Osteocyte (in vitro differentiated cells): ENCODE measurements at regions not wholly inside any gene's neighbourhood (a gene's known extent, or its start where the extent isn't known, plus 50 kb on each side); places are given as distances from the start of the nearest gene placed in this dataset.
"Not testable (repeated sequence)": the region's sequence is repeated elsewhere in the genome, so short reads cannot be mapped to it uniquely, and the experiment has no call there.

Experiments
- DNase-seq: peaks from one replicate; pipeline ENCODE4 v3.0.0; 2021; ENCODE audit warnings: mixed read lengths; ENCODE audit not compliant: unreplicated experiment; ENCODE audit errors: extremely low spot score
- H3K27ac Mint-ChIP-seq: one replicate; pipeline ENCODE4 v1.8.0; 2021; ENCODE audit warnings: mild to moderate bottlenecking, mixed read lengths; ENCODE audit not compliant: unreplicated experiment
- H3K27me3 Mint-ChIP-seq: one replicate; pipeline ENCODE4 v1.8.0; 2021; ENCODE audit warnings: mixed read lengths; ENCODE audit not compliant: unreplicated experiment
- H3K36me3 Mint-ChIP-seq: one replicate; pipeline ENCODE4 v1.8.0; 2021; ENCODE audit warnings: mixed read lengths; ENCODE audit not compliant: unreplicated experiment
- H3K4me1 Mint-ChIP-seq: one replicate; pipeline ENCODE4 v1.8.0; 2021; ENCODE audit warnings: mixed read lengths; ENCODE audit not compliant: unreplicated experiment
- H3K4me3 Mint-ChIP-seq: one replicate; pipeline ENCODE4 v1.8.0; 2021; ENCODE audit warnings: mild to moderate bottlenecking, moderate library complexity, mixed read lengths; ENCODE audit not compliant: unreplicated experiment
- H3K9me3 Mint-ChIP-seq: one replicate; pipeline ENCODE4 v1.8.0; 2021; ENCODE audit warnings: mixed read lengths; ENCODE audit not compliant: unreplicated experiment
- CTCF ChIP-seq: fragments of 200-600 bp; sonication (generic); IDR thresholded peaks from 2 replicates; pipeline ENCODE4 v1.5.0; 2021; ENCODE audit warnings: antibody characterized with exemption, mild to moderate bottlenecking, moderate library complexity

DNA sequence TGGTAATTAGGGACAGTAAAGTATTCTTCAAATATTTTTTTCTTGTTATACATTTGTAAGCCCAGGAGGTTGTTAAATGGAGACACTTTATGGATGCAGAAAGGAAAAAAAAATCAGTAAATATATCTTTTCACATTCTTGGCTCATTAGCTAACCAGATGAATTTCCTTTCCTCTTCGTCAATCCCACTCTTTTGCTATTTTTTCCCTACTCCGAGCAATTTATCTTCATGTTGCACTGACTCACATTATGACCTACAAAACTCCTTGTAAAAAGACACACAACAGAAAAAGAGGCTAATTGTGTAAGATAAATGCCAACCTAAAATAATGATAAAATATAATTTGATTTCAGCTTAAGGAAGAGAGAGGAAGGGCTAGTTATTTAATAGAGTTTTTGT, 472.9 kb upstream of the ZNF337 start:
- Mint-ChIP-seq H3K27me3 (no peaks in the 10 kb centered on the region), H3K36me3 (no peaks in the 10 kb centered on the region), H3K4me1 (peaks cover 77% of the 10 kb centered on the region), H3K9me3 (no peaks in the 10 kb centered on the region), H3K4me3 (no peak overlapping the region), H3K27ac (peak overlapping the region; percentile 63)
- no peak for TF ChIP-seq CTCF
- DNase-seq = no peak

GRCh38 chr20:26167499-26167898, 470.8 kb upstream of the ZNF337 start:
- Mint-ChIP-seq H3K27me3 (no peaks in the 10 kb centered on the region), H3K36me3 (no peaks in the 10 kb centered on the region), H3K27ac (peak overlapping the region; percentile 90), H3K4me1 (peaks cover 92% of the 10 kb centered on the region), H3K9me3 (no peaks in the 10 kb centered on the region), H3K4me3 (peak overlapping the region; percentile 47)
- no peak for DNase-seq
- no peak for TF ChIP-seq CTCF

GRCh38 chr20:26163890-26164289, 467.2 kb upstream of the ZNF337 start:
- peak overlapping the region; percentile 70 for H3K27ac Mint-ChIP-seq
- no peaks in the 10 kb centered on the region for H3K36me3 Mint-ChIP-seq
- no peak for DNase-seq
- H3K27me3 Mint-ChIP-seq = no peaks in the 10 kb centered on the region
- H3K4me3 Mint-ChIP-seq = no peak overlapping the region
- no peaks in the 10 kb centered on the region for H3K9me3 Mint-ChIP-seq
- no peak for TF ChIP-seq CTCF
- H3K4me1 Mint-ChIP-seq = peaks cover 71% of the 10 kb centered on the region

DNA sequence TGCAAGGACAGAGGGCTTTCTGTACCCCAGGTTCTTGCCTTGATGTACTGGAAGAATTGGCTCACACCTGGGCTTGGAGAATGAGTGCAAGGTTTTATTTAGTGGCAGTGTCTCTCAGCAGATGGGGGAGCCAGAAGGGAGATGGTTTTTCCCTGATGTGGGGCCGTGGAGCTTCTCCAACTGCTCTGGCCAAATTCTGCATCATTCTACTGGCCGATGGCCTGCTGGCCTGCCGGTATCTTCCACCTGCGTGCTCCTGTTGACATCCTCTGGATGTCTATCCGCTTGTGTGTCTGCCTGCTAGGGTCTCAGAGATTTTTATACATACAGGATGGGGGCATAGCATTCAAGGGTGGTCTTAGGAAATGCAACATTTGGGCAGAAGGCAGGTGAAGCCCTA, 466.5 kb upstream of the ZNF337 start:
- DNase-seq, H3K27me3 Mint-ChIP-seq, H3K4me3 Mint-ChIP-seq, H3K9me3 Mint-ChIP-seq, H3K36me3 Mint-ChIP-seq: not testable (repeated sequence)
- peaks cover 68% of the 10 kb centered on the region for H3K4me1 Mint-ChIP-seq
- H3K27ac Mint-ChIP-seq = peak overlapping the region; percentile 60

DNA sequence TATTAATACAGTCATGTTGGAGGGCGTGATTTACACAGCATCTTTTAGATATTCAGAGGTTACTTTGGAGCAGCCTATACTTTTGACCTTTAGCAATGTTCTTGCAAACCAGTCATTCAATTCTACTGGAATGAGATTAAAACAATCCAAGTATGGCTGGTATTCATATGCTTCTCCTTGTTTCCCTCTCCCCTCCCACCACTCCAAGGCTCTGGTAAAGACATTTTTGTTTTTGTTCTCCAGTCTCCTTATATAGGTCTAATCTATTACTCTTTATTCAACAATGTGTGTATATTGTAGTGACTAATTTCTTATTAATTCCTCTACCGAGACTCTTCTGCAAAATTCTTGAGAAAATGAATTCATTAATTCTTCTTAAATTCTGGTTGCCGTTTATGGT, 465.1 kb upstream of the ZNF337 start:
- H3K27me3 Mint-ChIP-seq, DNase-seq, H3K9me3 Mint-ChIP-seq, H3K36me3 Mint-ChIP-seq, H3K4me3 Mint-ChIP-seq, H3K27ac Mint-ChIP-seq: not testable (repeated sequence)
- peaks cover 55% of the 10 kb centered on the region for H3K4me1 Mint-ChIP-seq

GRCh38 chr20:26160916-26161315, 464.3 kb upstream of the ZNF337 start:
- H3K36me3 Mint-ChIP-seq, H3K4me3 Mint-ChIP-seq, H3K27me3 Mint-ChIP-seq, H3K27ac Mint-ChIP-seq, H3K9me3 Mint-ChIP-seq, DNase-seq: not testable (repeated sequence)
- peaks cover 47% of the 10 kb centered on the region for H3K4me1 Mint-ChIP-seq

GRCh38 chr20:26154224-26154623, 457.6 kb upstream of the ZNF337 start:
- Mint-ChIP-seq H3K4me3 (no peak overlapping the region), H3K27me3 (no peaks in the 10 kb centered on the region), H3K36me3 (no peaks in the 10 kb centered on the region), H3K9me3 (no peaks in the 10 kb centered on the region), H3K4me1 (no peaks in the 10 kb centered on the region), H3K27ac (no peak overlapping the region)
- no peak for DNase-seq
- TF ChIP-seq CTCF = no peak
